Skeletal muscle satellite cell (primary cell): ENCODE measurements at regions not wholly inside any gene's neighbourhood (a gene's known extent, or its start where the extent isn't known, plus 50 kb on each side); places are given as distances from the start of the nearest gene placed in this dataset.
"Not testable (repeated sequence)": the region's sequence is repeated elsewhere in the genome, so short reads cannot be mapped to it uniquely, and the experiment has no call there.

ENCODE experiments used
- H3K27me3 ChIP-seq: 2 replicates; pipeline ENCODE4 v1.7.0; 2013; ENCODE audit warnings: low read length; ENCODE audit not compliant: control insufficient read depth, insufficient read depth
- H3K36me3 ChIP-seq: 2 replicates; pipeline ENCODE4 v1.7.0; 2013; ENCODE audit warnings: mild to moderate bottlenecking, control low read depth, low read length; ENCODE audit not compliant: insufficient read depth
- H3K4me1 ChIP-seq: 2 replicates; pipeline ENCODE4 v1.7.0; 2013; ENCODE audit warnings: low read length; ENCODE audit not compliant: control insufficient read depth, insufficient read depth
- H3K4me2 ChIP-seq: 2 replicates; pipeline ENCODE4 v1.7.0; 2013; ENCODE audit warnings: mild to moderate bottlenecking, low read length
- H3K4me3 ChIP-seq: 2 replicates; pipeline ENCODE4 v1.7.0; 2013; ENCODE audit warnings: low read length
- H3K9ac ChIP-seq: 2 replicates; pipeline ENCODE4 v1.7.0; 2013; ENCODE audit warnings: mild to moderate bottlenecking, low read depth, low read length, moderate library complexity
- H3K9me3 ChIP-seq: replicated peaks from 2 replicates; pipeline ENCODE4 v1.7.0; 2013; ENCODE audit warnings: mild to moderate bottlenecking, control low read depth, low read length

DNA sequence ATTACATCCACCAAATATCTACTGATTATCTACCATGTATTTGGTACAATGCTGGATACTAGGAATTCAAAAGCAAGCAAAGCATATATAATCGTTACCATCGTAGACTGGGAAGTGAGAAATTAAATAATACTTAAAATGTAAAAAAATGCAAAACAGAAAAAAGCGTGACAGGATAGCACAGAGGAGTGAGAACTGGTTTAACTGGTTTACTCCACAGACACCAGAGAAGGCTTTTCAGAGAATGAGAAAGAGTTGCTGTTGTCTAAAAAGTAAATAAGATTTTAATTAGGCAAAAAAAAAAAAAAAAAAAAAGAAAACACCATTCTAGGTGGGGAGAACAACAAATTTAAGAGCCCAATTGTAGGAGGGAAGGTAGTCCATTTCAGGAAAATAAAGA is 657.9 kb upstream of the ST8SIA4 start:
- Histone ChIP-seq H3K9me3 (no peaks in the 10 kb centered on the region), H3K9ac (no peak overlapping the region), H3K4me1 (no peaks in the 10 kb centered on the region), H3K36me3 (no peaks in the 10 kb centered on the region), H3K27me3 (no peaks in the 10 kb centered on the region), H3K4me3 (no peak overlapping the region), H3K4me2 (no peak overlapping the region)

DNA sequence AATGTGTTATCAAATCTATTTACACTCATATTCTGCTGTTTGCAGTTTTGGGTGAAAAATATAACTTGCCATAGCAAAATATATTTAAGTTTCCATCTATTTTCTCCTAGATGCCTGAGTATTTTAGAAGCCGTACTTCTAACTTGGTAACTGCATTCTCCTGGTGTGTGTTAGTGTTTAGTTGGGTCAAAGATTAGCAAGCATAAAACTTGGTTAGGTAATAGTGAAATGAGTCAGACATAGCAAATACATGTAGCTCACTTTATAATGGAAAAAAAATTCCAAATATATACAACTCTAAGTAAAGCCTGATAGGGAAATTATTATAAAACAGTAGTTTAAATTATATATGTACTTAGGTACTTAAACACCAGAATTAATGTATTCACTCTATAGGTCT is 640.7 kb upstream of the ST8SIA4 start:
- Histone ChIP-seq H3K27me3 (no peaks in the 10 kb centered on the region), H3K9ac (no peak overlapping the region), H3K4me3 (no peak overlapping the region), H3K36me3 (no peaks in the 10 kb centered on the region), H3K4me1 (no peaks in the 10 kb centered on the region), H3K9me3 (no peaks in the 10 kb centered on the region), H3K4me2 (no peak overlapping the region)

DNA sequence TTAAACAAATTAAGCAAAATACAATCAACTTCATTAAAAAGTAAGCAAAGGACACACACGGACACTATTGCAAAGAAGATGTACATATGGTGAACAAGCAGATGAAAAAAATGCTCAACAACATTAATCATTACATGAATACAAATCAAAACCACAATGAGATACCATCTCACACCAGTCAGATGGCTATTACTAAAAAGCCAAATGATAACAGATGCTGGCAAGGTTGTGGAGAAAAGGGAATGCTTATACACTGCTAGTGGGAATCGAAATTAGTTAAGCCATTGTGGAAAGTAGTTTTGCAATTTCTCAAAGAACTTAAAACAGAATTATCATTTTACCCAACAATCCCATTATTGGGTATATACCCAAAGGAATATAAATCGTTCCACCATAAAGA is 636.2 kb upstream of the ST8SIA4 start:
- no peaks in the 10 kb centered on the region for H3K9me3 ChIP-seq
- H3K4me1 ChIP-seq, result no peaks in the 10 kb centered on the region
- H3K27me3 ChIP-seq, result no peaks in the 10 kb centered on the region
- no peak overlapping the region for H3K4me2 ChIP-seq
- no peak overlapping the region for H3K9ac ChIP-seq
- no peaks in the 10 kb centered on the region for H3K36me3 ChIP-seq
- H3K4me3 ChIP-seq, result no peak overlapping the region

DNA sequence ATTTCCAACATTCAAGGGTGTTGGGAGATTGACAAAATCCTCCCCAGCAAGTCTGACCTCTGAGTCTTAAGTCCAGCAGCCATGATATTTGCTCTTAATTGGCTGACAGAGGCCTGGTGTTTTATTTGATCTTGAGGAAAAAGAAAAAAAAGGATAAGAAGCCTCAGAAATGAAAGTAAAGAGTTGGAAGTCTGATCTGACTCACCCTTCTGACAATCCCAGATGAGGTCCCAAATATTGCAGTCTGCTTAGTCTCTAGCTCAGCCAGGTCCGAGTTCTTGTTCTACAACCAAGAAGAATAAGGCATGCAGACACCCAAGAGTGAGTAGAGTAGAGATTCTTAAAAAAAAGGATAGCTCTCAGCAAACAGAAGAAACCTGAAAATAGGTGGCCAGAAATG is 632.5 kb upstream of the ST8SIA4 start:
- Histone ChIP-seq H3K4me3 (no peak overlapping the region), H3K4me1 (no peaks in the 10 kb centered on the region)

DNA sequence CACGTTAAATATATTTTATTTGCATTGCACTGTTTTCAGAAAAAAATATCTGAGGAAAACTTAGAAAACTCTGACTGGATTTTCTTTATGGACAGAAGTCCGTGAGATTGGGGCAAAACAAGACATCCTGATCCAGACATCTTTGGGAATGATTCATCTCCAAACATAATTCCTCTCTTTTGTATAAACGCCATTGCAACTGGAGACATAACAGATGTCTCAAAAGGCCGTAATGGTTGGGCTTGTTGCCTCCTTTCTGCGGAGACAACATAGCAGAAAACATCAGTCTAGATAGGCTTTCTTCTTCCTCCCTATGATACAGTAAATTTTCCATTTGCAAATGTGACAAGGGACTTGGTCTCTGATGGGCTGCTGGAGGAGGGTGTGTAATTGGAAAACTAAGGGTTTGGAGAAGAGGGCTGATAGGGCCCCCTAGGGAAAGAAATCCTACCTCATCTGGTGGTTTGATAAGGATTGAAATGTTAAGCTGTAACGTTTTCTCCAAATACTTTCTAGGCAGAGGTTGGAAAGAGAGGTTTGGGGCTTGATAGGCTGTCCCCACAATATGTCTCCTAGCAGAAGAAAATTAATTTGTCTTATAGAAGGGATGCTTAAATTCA is 631.5 kb upstream of the ST8SIA4 start:
- H3K4me2 ChIP-seq, result no peak overlapping the region

More for the DNA sequence above, 632.5 kb upstream of the ST8SIA4 start:
- Histone ChIP-seq H3K27me3 (no peaks in the 10 kb centered on the region), H3K36me3 (no peaks in the 10 kb centered on the region), H3K9me3 (no peaks in the 10 kb centered on the region), H3K4me2 (no peak overlapping the region), H3K9ac (no peak overlapping the region)

DNA sequence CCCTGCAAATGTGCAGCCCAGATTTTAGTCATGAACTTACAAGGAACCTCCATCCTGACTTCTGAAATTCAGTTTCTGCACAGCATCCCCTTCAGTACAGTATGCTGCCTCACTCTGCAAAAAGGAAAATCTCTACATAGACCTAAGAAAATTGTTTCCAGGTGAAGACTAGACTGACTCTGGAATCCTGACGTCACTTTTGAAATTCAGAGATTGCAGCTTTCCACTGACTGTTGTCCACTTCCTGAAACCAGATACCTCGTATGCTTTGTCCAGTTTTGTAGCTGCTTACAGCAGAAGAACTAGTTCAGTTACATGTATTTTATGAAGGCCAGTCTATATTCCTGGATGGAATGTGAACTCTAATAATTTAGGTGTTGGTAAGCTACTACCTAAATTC is 629.3 kb upstream of the ST8SIA4 start:
- Histone ChIP-seq H3K4me1 (no peaks in the 10 kb centered on the region), H3K4me3 (no peak overlapping the region), H3K27me3 (no peaks in the 10 kb centered on the region), H3K36me3 (no peaks in the 10 kb centered on the region), H3K4me2 (no peak overlapping the region), H3K9me3 (no peaks in the 10 kb centered on the region), H3K9ac (no peak overlapping the region)

More for the DNA sequence above, 631.5 kb upstream of the ST8SIA4 start:
- no peaks in the 10 kb centered on the region for H3K9me3 ChIP-seq
- H3K27me3 ChIP-seq, result no peaks in the 10 kb centered on the region
- H3K9ac ChIP-seq, result no peak overlapping the region
- H3K4me1 ChIP-seq, result no peaks in the 10 kb centered on the region
- H3K36me3 ChIP-seq, result no peaks in the 10 kb centered on the region
- no peak overlapping the region for H3K4me3 ChIP-seq

DNA sequence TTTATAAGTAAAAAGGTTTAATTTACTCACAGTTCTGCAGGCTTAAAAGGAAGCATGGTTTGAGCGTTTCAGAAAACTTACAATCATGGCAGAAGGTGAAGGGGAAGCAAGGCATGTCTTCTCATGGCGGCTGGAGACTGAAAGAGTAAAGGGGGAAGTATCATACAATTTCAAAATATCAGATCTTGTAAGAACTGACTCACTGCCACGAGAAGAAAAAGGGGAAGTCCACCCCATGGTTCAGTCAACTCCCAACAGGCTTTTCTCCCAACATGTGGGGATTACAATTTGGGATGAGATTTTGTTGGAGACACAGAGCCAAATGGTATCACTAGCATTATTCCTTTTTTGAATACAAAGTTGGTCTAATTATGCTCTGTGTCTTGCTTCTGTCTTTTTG is 627.9 kb upstream of the ST8SIA4 start:
- no peaks in the 10 kb centered on the region for H3K36me3 ChIP-seq
- H3K9ac ChIP-seq, result no peak overlapping the region
- H3K4me1 ChIP-seq, result no peaks in the 10 kb centered on the region
- H3K4me3 ChIP-seq, result no peak overlapping the region
- no peak overlapping the region for H3K4me2 ChIP-seq
- no peaks in the 10 kb centered on the region for H3K27me3 ChIP-seq
- no peaks in the 10 kb centered on the region for H3K9me3 ChIP-seq

DNA sequence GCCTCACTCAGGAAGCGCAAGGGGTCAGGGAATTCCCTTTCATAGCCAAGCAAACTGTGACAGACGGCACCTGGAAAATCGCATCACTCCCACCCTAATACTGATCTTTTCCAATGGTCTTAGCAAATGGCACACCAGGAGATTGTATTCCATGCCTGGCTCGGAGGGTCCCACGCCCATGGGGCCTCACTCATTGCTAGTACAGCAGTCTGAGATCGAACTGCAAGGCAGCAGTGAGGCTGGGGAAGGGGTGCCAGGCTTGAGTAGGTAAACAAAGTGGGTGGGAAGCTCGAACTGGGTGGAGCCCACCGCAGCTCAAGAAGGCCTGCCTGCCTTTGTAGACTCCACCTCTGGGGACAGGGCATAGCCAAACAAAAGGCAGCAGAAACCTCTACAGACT is 626.0 kb upstream of the ST8SIA4 start:
- H3K4me3 ChIP-seq, H3K27me3 ChIP-seq, H3K36me3 ChIP-seq, H3K4me1 ChIP-seq, H3K9me3 ChIP-seq, H3K9ac ChIP-seq, H3K4me2 ChIP-seq: not testable (repeated sequence)

DNA sequence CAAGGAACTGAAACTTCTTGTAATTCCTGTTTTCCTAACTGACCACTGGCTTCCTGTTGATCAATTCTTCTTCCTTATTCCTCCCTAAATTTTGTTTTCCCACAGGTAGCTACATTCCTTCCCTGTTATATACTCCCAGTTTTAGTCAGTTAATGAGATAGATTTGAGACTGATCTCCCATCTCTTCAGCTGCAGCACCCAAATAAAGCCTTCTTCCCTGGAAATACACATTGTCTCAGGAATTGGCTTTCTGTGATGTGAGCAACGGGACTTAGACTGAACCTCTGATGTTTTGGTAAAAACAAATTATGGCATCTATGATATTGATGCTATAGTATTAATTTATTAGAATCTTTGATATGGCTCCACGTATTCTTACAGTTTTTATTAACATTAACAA is 617.3 kb upstream of the ST8SIA4 start:
- Histone ChIP-seq H3K9ac (no peak overlapping the region), H3K27me3 (no peaks in the 10 kb centered on the region), H3K4me3 (no peak overlapping the region), H3K36me3 (no peaks in the 10 kb centered on the region), H3K4me1 (no peaks in the 10 kb centered on the region), H3K4me2 (no peak overlapping the region), H3K9me3 (no peaks in the 10 kb centered on the region)

DNA sequence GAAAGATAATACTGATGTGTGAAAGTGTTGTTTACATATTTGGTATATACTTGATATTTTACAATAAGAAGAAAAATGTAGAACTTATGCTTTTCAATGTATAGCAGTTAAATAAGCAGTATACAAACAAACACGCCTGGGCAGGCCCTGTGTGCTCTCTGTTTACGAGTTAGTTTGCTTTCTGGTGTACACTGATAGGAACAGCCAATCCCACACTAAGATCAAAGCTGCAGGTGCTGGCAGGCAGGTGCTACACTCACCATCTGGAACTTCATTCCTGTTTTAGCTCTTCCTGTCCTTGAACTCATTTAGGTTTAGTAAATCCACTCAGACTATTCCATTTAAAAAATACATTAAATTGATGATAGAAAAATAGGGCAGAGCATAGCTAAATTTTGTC is 614.7 kb upstream of the ST8SIA4 start:
- no peaks in the 10 kb centered on the region for H3K36me3 ChIP-seq
- H3K9me3 ChIP-seq, result no peaks in the 10 kb centered on the region
- H3K27me3 ChIP-seq, result no peaks in the 10 kb centered on the region
- H3K9ac ChIP-seq, result no peak overlapping the region
- no peak overlapping the region for H3K4me3 ChIP-seq
- H3K4me1 ChIP-seq, result no peaks in the 10 kb centered on the region
- no peak overlapping the region for H3K4me2 ChIP-seq

DNA sequence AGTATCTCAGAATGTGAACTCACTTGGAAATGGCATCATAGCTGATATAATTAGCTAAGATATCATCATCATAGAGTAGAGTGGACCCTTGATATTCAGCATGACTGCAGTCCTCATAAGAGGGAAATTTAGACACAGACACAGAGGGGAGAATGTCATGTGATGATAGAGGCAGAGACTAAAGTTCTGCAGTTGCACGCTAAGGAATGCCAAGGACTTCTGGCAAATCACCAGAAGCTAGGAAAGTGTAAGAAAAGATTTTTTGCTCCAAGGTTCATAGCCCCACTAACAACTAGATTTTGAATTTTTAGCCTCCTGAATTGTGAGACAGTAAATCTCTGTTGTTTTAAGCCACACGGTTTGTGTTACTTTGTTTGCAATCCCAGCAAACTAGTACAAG is 612.6 kb upstream of the ST8SIA4 start:
- Histone ChIP-seq H3K9me3 (no peaks in the 10 kb centered on the region), H3K4me1 (no peaks in the 10 kb centered on the region), H3K27me3 (no peaks in the 10 kb centered on the region), H3K4me3 (no peak overlapping the region), H3K4me2 (no peak overlapping the region), H3K36me3 (no peaks in the 10 kb centered on the region), H3K9ac (no peak overlapping the region)

DNA sequence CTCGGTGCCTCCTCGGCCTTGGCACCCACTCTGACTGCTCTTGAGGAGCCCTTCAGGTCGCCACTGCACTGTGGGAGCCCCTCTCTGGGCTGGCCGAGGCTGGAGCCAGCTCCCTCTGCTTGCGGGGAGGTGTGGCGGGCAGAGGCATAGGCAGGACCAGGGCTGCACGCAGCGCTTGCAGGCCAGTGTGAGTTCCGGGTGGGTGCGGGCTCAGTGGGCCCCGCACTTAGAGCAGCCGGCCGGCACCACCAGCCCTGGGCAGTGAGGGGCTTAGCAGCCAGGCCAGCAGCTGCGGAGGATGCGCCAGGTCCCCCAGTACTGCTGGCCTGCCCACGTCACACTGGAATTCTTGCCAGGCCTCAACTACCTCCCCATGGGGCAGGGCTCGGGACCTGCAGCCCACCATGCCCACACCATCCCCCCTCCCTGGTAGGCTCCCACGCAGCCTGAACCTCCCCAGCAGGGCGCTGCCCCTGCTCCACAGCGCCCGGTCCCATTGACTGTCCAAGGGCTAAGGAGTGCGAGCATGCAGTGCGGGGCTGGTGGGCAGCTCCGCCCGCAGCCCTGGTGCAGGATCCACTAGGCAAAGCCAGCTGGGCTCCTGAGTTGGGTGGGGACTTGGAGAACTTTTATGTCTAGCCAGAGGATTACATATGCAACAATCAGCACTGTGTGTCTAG is 602.9 kb upstream of the ST8SIA4 start:
- H3K4me3 ChIP-seq, result no peak overlapping the region
- no peaks in the 10 kb centered on the region for H3K27me3 ChIP-seq
- no peaks in the 10 kb centered on the region for H3K36me3 ChIP-seq
- no peak overlapping the region for H3K4me2 ChIP-seq
- H3K9ac ChIP-seq, result no peak overlapping the region
- no peaks in the 10 kb centered on the region for H3K4me1 ChIP-seq
- no peaks in the 10 kb centered on the region for H3K9me3 ChIP-seq
